PC-3 (cell line): ENCODE measurements at regions not wholly inside any gene's neighbourhood (a gene's known extent, or its start where the extent isn't known, plus 50 kb on each side); places are given as distances from the start of the nearest gene placed in this dataset.

ENCODE experiments used
- ATAC-seq: fragments of 200-7000 bp; cut with Tn5 transposase; 2 replicates; pipeline ENCODE4 v1.9.1; 2020; ENCODE audit warnings: mild to moderate bottlenecking, moderate library complexity
- BruUV-seq: library from RNA; stranded (reverse); fragments of 400-500 nt; replicated peaks from 2 replicates; lab custom pipeline; 2021; lab: Mats Ljungman, UMichigan
- CTCF ChIA-PET: fragments of 300-600 bp; sonication (Branson Sonifier 250); formaldehyde crosslinking; loops from one replicate; lab custom pipeline; 2022; ENCODE audit warnings: antibody characterized with exemption; lab: Charles Lee
- POLR2A ChIA-PET: fragments of 300-600 bp; sonication (Branson Sonifier 250); formaldehyde crosslinking; loops from one replicate; lab custom pipeline; 2022; ENCODE audit warnings: antibody characterized with exemption; ENCODE audit not compliant: unreplicated experiment; lab: Charles Lee
- DNase-seq: peaks from one replicate; pipeline ENCODE4 v3.0.0-alpha.2; 2015
- H2AFZ ChIP-seq: fragments of 300-600 bp; sonication (generic); 2 replicates; pipeline ENCODE4 v1.6.0; 2016; ENCODE audit warnings: antibody characterized with exemption, low read length
- H3F3A ChIP-seq: fragments of 300-600 bp; sonication (generic); one replicate; pipeline ENCODE4 v1.6.0; 2017; ENCODE audit warnings: antibody characterized with exemption, low read length, control low read depth, mild to moderate bottlenecking; ENCODE audit not compliant: unreplicated experiment
- H3K27ac ChIP-seq: fragments of 300-600 bp; sonication (generic); 2 replicates; pipeline ENCODE4 v1.5.1; 2016; ENCODE audit warnings: mild to moderate bottlenecking, low read length
- H3K27me3 ChIP-seq: fragments of 300-600 bp; sonication (generic); 2 replicates; pipeline ENCODE4 v1.6.1; 2016; ENCODE audit warnings: low read length, mixed read lengths
- H3K36me3 ChIP-seq: fragments of 300-600 bp; sonication (generic); 2 replicates; pipeline ENCODE4 v1.6.1; 2016; ENCODE audit warnings: low read depth, mixed run types, low read length, mixed read lengths
- H3K4me1 ChIP-seq: fragments of 300-600 bp; sonication (generic); 2 replicates; pipeline ENCODE4 v1.5.1; 2016; ENCODE audit warnings: low read length; ENCODE audit not compliant: insufficient read depth
- H3K4me2 ChIP-seq: fragments of 300-600 bp; sonication (generic); 2 replicates; pipeline ENCODE4 v1.6.0; 2016; ENCODE audit warnings: low read length
- H3K4me3 ChIP-seq: fragments of 300-600 bp; sonication (generic); 2 replicates; pipeline ENCODE4 v1.5.1; 2016; ENCODE audit warnings: mild to moderate bottlenecking, low read length, mixed read lengths
- H3K79me2 ChIP-seq: fragments of 300-600 bp; sonication (generic); 2 replicates; pipeline ENCODE4 v1.6.1; 2017; ENCODE audit warnings: low read length, mixed read lengths
- H3K9ac ChIP-seq: fragments of 300-600 bp; sonication (generic); 2 replicates; pipeline ENCODE4 v1.6.0; 2016; ENCODE audit warnings: mild to moderate bottlenecking, low read length
- H3K9me2 ChIP-seq: fragments of 300-600 bp; sonication (generic); replicated peaks from 2 replicates; pipeline ENCODE4 v1.6.1; 2016; ENCODE audit warnings: mixed run types, low read length, mixed read lengths
- H3K9me3 ChIP-seq: fragments of 300-600 bp; sonication (generic); 2 replicates; pipeline ENCODE4 v1.6.1; 2016; ENCODE audit warnings: low read length, mixed read lengths
- H4K20me1 ChIP-seq: fragments of 300-600 bp; sonication (generic); 2 replicates; pipeline ENCODE4 v1.6.1; 2016; ENCODE audit warnings: low read length, mixed read lengths
- EZH2 ChIP-seq: fragments of 300-600 bp; sonication (generic); IDR thresholded peaks from one replicate; pipeline ENCODE4 v1.6.1; 2017; ENCODE audit warnings: antibody characterized with exemption, mild to moderate bottlenecking, low read length; ENCODE audit not compliant: unreplicated experiment
- EZH2phosphoT487 ChIP-seq: fragments of 300-600 bp; sonication (generic); IDR thresholded peaks from 2 replicates; pipeline ENCODE4 v1.6.1; 2018; ENCODE audit warnings: mild to moderate bottlenecking, antibody characterized with exemption, low read length, borderline replicate concordance
- intact Hi-C: fragments of 100-400 bp; cut with micrococcal nuclease; formaldehyde crosslinking; loops from 2 replicates; pipeline ENCODE4 v1.9.0; 2023
- TF ChIP-seq, protein P1 (sequence below): fragments of 300-600 bp; sonication (generic); conservative IDR thresholded peaks from 2 replicates; pipeline ENCODE4 v1.5.1; 2017; ENCODE audit warnings: antibody characterized with exemption, low read depth, mild to moderate bottlenecking, low read length

DNA sequence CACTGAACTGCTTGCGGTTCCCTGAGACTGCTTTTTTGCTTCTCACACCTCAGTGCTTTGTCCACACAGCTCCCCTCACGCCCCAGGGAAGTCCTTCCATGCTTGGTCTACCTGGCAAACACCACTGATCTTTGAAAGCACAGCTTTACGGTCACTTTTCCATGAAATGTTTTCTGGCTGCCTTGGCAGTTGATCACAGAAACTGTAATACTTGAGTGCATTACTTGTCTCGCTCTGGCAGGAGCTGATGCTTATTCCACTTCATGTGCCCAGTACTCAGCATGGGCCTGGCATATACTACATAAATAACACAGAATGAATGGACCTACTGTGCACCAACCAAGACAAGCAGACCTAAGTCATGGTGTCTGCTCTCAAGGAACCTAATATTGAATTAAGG lies 121.1 kb downstream of the MEX3B start:
- CTCF ChIA-PET = no interaction called here
- TF ChIP-seq EZH2 (no peak), EZH2phosphoT487 (no peak)
- TF ChIP-seq, protein P1, sequence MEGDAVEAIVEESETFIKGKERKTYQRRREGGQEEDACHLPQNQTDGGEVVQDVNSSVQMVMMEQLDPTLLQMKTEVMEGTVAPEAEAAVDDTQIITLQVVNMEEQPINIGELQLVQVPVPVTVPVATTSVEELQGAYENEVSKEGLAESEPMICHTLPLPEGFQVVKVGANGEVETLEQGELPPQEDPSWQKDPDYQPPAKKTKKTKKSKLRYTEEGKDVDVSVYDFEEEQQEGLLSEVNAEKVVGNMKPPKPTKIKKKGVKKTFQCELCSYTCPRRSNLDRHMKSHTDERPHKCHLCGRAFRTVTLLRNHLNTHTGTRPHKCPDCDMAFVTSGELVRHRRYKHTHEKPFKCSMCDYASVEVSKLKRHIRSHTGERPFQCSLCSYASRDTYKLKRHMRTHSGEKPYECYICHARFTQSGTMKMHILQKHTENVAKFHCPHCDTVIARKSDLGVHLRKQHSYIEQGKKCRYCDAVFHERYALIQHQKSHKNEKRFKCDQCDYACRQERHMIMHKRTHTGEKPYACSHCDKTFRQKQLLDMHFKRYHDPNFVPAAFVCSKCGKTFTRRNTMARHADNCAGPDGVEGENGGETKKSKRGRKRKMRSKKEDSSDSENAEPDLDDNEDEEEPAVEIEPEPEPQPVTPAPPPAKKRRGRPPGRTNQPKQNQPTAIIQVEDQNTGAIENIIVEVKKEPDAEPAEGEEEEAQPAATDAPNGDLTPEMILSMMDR = no peak
- POLR2A ChIA-PET = no interaction called here
- H3F3A ChIP-seq = no peaks in the 10 kb centered on the region
- H3K9ac ChIP-seq = no peak overlapping the region
- H3K27ac ChIP-seq = no peak overlapping the region
- H3K4me1 ChIP-seq = peaks cover 4% of the 10 kb centered on the region
- no peaks in the 10 kb centered on the region for H3K79me2 ChIP-seq
- no peak overlapping the region for H3K4me2 ChIP-seq
- intact Hi-C loops = no loop called here
- no TSS peak for BruUV-seq
- no peak overlapping the region for H2AFZ ChIP-seq
- H4K20me1 ChIP-seq = no peaks in the 10 kb centered on the region
- no peak for ATAC-seq
- H3K27me3 ChIP-seq = 0 out of 2 replicates have a peak, but pooled peaks cover 2% of the 10 kb centered on the region
- no peak for DNase-seq
- H3K36me3 ChIP-seq = no peaks in the 10 kb centered on the region
- no peaks in the 10 kb centered on the region for H3K9me2 ChIP-seq
- 0 out of 2 replicates have a peak, but pooled peaks cover 4% of the 10 kb centered on the region for H3K9me3 ChIP-seq
- H3K4me3 ChIP-seq = no peak overlapping the region

DNA sequence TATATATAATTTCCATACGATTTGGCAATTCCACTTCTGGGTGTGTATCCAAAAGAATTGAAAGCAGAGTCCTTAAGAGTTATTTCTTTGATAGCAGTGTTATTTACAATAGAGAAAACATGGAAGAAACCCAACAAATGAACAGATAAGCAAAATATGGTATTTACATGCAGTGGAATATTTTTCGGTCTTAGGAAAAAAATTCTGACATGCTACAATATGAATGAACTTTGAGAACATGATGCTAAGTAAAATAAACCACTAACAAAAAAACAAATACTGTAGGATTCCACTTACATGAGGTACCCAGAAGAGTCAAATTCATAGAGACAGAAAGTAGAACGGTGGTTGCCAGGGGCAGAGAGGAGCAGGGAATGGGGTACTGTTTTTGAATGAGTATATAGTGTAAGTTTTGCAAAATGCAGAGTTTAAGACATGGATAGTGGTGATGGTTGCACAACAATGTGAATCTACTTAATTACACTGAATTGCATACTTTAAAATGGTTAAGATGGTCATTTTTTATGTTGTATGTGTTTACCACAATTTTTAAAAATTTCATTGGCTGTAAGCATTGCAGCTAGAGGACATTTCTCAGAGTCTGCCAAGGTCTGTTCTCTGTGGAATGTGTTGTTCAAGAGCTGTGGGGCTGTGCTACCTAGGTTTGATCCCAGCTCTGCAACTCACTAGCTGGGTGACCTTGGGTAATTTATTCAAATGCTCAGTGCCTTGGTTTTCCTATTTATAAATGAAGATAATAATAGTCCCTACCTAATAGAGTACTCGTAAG lies 122.1 kb downstream of the MEX3B start:
- POLR2A ChIA-PET = no interaction called here
- Histone ChIP-seq H3K4me1 (no peaks in the 10 kb centered on the region), H3K4me2 (no peak overlapping the region), H2AFZ (no peak overlapping the region), H4K20me1 (no peaks in the 10 kb centered on the region), H3K27me3 (0 out of 2 replicates have a peak, but pooled peaks cover 2% of the 10 kb centered on the region), H3F3A (no peaks in the 10 kb centered on the region), H3K27ac (no peak overlapping the region), H3K9me3 (0 out of 2 replicates have a peak, but pooled peaks cover 4% of the 10 kb centered on the region), H3K9ac (no peak overlapping the region), H3K79me2 (no peaks in the 10 kb centered on the region), H3K4me3 (no peak overlapping the region), H3K36me3 (no peaks in the 10 kb centered on the region), H3K9me2 (no peaks in the 10 kb centered on the region)
- CTCF ChIA-PET = no interaction called here
- BruUV-seq = no TSS peak
- ATAC-seq = no peak
- TF ChIP-seq, protein P1 = no peak
- TF ChIP-seq EZH2 = no peak
- no peak for TF ChIP-seq EZH2phosphoT487
- intact Hi-C loops = no loop called here
- DNase-seq = no peak

DNA sequence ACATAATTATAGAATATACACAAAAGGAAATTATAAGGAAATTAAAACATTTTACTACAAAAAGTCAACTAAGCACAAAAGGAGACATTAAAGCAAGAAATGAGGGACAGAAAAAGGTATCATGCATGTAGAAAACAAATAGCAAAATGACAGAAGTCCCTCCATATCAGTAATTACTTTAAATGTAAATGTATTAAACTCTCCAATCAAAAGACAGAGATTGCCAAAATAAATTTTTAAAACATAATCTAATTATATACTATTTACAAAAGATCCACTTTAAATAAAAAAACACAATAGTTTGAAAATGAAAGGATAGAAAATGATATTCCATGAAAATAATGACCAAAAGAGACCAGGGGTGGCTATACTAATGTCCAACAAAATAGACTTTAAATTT lies 123.7 kb downstream of the MEX3B start:
- H3K4me2 ChIP-seq = no peak overlapping the region
- TF ChIP-seq, protein P1 = no peak
- TF ChIP-seq EZH2phosphoT487 (no peak), EZH2 (no peak)
- ATAC-seq = no peak
- no peak for DNase-seq
- no peak overlapping the region for H3K27ac ChIP-seq
- BruUV-seq = no TSS peak
- H2AFZ ChIP-seq = no peak overlapping the region
- ChIA-PET POLR2A (no interaction called here), CTCF (interaction anchor here (0.7 kb wide), 1 partner anchor 346 kb away, joined by 3 read pairs; no protein-coding TSS in a partner anchor)
- 0 out of 2 replicates have a peak, but pooled peaks cover 4% of the 10 kb centered on the region for H3K9me3 ChIP-seq
- H3K79me2 ChIP-seq = no peaks in the 10 kb centered on the region
- H3F3A ChIP-seq = no peaks in the 10 kb centered on the region
- intact Hi-C loops = no loop called here
- no peak overlapping the region for H3K9ac ChIP-seq
- H3K4me3 ChIP-seq = no peak overlapping the region
- H4K20me1 ChIP-seq = no peaks in the 10 kb centered on the region
- H3K9me2 ChIP-seq = no peaks in the 10 kb centered on the region
- no peaks in the 10 kb centered on the region for H3K36me3 ChIP-seq
- H3K27me3 ChIP-seq = no peaks in the 10 kb centered on the region
- no peaks in the 10 kb centered on the region for H3K4me1 ChIP-seq
